Neutrophil (primary cell): ENCODE measurements at regions not wholly inside any gene's neighbourhood (a gene's known extent, or its start where the extent isn't known, plus 50 kb on each side); places are given as distances from the start of the nearest gene placed in this dataset.

ENCODE experiments used
- H3K27ac ChIP-seq: fragments of 200-600 bp; sonication (generic); 2 replicates; pipeline ENCODE4 v1.5.1; 2016; ENCODE audit warnings: mild to moderate bottlenecking, moderate library complexity
- H3K27me3 ChIP-seq: fragments of 200-600 bp; sonication (generic); 2 replicates; pipeline ENCODE4 v1.6.0; 2016; ENCODE audit warnings: mild to moderate bottlenecking
- H3K36me3 ChIP-seq: fragments of 200-600 bp; sonication (generic); 2 replicates; pipeline ENCODE4 v1.5.1; 2017
- H3K4me1 ChIP-seq, 2 experiments: fragments of 200-600 bp in 1 of 2; sonication (generic) in 1 of 2; 1 replicate in 1 of 2; 2 replicates in 1 of 2; pipeline versions ENCODE4 v1.5.1 to v1.6.1; 2013 to 2016; ENCODE audit warnings: low read depth in 1 of 2, low read length in 1 of 2, mild to moderate bottlenecking in 1 of 2, moderate library complexity in 1 of 2; ENCODE audit not compliant: control insufficient read depth in 1 of 2, insufficient read depth in 1 of 2
- H3K4me3 ChIP-seq, 2 experiments: fragments of 200-600 bp in 1 of 2; sonication (generic) in 1 of 2; 1 replicate in 1 of 2; 2 replicates in 1 of 2; pipeline ENCODE4 v1.5.1; 2013 to 2016; ENCODE audit warnings: low read depth in 1 of 2, low read length in 1 of 2, mild to moderate bottlenecking in 1 of 2, moderate library complexity in 1 of 2
- H3K9me3 ChIP-seq: fragments of 200-600 bp; sonication (generic); 2 replicates; pipeline ENCODE4 v1.5.1; 2016
- TF ChIP-seq, protein P1 (sequence below): fragments of 200-600 bp; sonication (generic); IDR thresholded peaks from 2 replicates; pipeline ENCODE4 v1.5.1; 2016; ENCODE audit warnings: antibody characterized with exemption

GRCh38 chr1:59022799-59023198, 239.0 kb upstream of the JUN start:
- no peaks in the 10 kb centered on the region for H3K27me3 ChIP-seq
- no peak overlapping the region for H3K27ac ChIP-seq
- H3K4me3 ChIP-seq = no peak overlapping the region
- TF ChIP-seq, protein P1, sequence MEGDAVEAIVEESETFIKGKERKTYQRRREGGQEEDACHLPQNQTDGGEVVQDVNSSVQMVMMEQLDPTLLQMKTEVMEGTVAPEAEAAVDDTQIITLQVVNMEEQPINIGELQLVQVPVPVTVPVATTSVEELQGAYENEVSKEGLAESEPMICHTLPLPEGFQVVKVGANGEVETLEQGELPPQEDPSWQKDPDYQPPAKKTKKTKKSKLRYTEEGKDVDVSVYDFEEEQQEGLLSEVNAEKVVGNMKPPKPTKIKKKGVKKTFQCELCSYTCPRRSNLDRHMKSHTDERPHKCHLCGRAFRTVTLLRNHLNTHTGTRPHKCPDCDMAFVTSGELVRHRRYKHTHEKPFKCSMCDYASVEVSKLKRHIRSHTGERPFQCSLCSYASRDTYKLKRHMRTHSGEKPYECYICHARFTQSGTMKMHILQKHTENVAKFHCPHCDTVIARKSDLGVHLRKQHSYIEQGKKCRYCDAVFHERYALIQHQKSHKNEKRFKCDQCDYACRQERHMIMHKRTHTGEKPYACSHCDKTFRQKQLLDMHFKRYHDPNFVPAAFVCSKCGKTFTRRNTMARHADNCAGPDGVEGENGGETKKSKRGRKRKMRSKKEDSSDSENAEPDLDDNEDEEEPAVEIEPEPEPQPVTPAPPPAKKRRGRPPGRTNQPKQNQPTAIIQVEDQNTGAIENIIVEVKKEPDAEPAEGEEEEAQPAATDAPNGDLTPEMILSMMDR = no peak
- no peaks in the 10 kb centered on the region for H3K4me1 ChIP-seq
- no peaks in the 10 kb centered on the region for H3K9me3 ChIP-seq
- H3K36me3 ChIP-seq = no peaks in the 10 kb centered on the region

GRCh38 chr1:59025201-59025600, 241.4 kb upstream of the JUN start:
- H3K27ac ChIP-seq = no peak overlapping the region
- H3K9me3 ChIP-seq = no peaks in the 10 kb centered on the region
- H3K27me3 ChIP-seq = no peaks in the 10 kb centered on the region
- TF ChIP-seq, protein P1 = no peak
- no peaks in the 10 kb centered on the region for H3K4me1 ChIP-seq
- no peaks in the 10 kb centered on the region for H3K36me3 ChIP-seq
- H3K4me3 ChIP-seq = no peak overlapping the region

GRCh38 chr1:59025898-59026426, 242.1 kb upstream of the JUN start:
- H3K27me3 ChIP-seq = no peaks in the 10 kb centered on the region
- no peak overlapping the region for H3K4me3 ChIP-seq
- H3K4me1 ChIP-seq = no peaks in the 10 kb centered on the region
- TF ChIP-seq, protein P1 = no peak
- H3K27ac ChIP-seq = no peak overlapping the region
- H3K9me3 ChIP-seq = no peaks in the 10 kb centered on the region
- H3K36me3 ChIP-seq = no peaks in the 10 kb centered on the region

DNA sequence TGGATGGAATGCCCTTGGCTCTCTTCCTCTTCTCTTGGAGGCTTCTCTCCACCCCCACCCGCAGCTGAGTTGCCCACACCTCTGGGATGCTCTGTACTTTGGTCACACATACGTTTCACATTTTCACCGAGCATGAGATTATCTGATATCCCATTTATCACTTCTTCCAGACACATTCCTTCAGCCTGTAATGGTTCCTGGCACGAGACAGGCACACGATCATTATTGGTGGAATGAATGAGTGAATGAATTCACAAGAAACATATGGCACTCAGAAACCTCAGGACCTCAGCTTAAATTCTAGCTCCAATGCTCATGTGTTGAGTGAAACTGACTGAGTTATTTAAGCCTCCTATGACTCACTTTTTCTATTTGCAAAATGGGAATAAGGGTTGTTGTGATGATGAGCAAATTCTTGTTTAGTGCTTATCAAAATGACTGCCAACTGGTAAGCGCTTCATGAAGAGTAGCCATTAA, 242.7 kb upstream of the JUN start:
- no peaks in the 10 kb centered on the region for H3K4me1 ChIP-seq
- no peak overlapping the region for H3K27ac ChIP-seq
- H3K9me3 ChIP-seq = no peaks in the 10 kb centered on the region
- H3K36me3 ChIP-seq = no peaks in the 10 kb centered on the region
- H3K27me3 ChIP-seq = no peaks in the 10 kb centered on the region
- TF ChIP-seq, protein P1 = no peak
- no peak overlapping the region for H3K4me3 ChIP-seq

DNA sequence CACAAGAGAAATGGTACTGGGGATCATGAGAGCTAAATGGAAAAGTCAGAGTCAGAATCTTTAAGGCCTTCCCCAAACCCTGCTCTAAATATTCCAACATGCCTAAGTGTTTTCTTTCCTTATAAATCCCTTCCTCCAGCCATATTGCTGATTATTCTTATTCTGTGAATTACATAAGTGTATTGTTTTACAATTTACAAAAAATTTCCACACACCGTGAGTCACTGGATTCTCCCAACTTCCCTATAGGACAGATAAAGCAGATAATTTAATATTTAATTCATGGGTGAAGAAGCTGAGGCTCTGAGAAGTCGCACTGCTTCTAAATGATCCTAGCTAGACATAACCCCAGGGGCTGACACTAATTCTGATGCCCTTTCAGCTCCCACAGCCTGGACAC, 243.3 kb upstream of the JUN start:
- no peaks in the 10 kb centered on the region for H3K4me1 ChIP-seq
- H3K27me3 ChIP-seq = no peaks in the 10 kb centered on the region
- TF ChIP-seq, protein P1 = no peak
- H3K27ac ChIP-seq = no peak overlapping the region
- H3K36me3 ChIP-seq = no peaks in the 10 kb centered on the region
- H3K4me3 ChIP-seq = no peak overlapping the region
- H3K9me3 ChIP-seq = no peaks in the 10 kb centered on the region

DNA sequence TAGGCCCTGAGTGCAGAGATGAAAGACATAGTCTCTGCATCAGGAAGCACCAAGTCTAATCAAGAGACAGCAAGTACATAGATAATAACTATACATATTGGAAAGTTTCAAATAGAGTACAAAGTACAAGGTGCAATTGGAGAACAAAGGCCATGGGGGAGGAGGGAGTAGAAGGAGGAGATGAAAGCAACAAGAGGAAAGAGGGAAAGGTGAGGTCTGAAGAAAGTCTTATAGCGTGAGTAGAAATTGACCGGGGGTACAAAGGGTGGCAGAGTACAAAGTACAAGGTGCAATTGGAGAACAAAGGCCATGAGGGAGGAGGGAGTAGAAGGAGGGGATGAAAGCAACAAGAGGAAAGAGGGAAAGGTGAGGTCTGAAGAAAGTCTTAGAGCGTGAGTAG, 244.2 kb upstream of the JUN start:
- Histone ChIP-seq H3K4me3 (no peak overlapping the region), H3K36me3 (no peaks in the 10 kb centered on the region), H3K27me3 (no peaks in the 10 kb centered on the region), H3K4me1 (no peaks in the 10 kb centered on the region), H3K9me3 (no peaks in the 10 kb centered on the region), H3K27ac (no peak overlapping the region)
- TF ChIP-seq, protein P1 = no peak
